ENCODE measurements at regions not wholly inside any gene's neighbourhood (a gene's known extent, or its start where the extent isn't known, plus 50 kb on each side); places are given as distances from the start of the nearest gene placed in this dataset.
A peak's percentile ranks its signal among the peaks of the same experiment; 100 is the strongest.

DNA sequence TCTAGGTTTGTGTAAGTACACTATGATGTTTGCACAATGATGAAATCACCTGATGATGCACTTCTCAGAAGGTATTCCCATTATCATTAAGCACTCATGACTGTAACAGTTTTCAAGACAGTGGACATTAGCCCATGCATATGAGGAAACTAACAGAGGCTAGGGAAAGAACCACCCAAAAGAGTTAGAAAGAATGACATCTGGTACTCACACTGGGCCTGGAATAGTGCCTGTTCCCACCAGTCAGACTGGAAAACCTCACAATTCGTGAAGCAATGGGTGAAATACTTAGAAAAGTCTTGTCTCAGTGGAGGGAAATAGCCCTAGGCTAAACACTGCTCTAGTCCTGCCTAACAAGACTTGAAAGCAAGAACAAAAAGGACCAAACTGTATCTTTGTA lies 117.4 kb upstream of the GDNF start:
- CTCF ChIA-PET, result interaction anchor here (0.5 to 0.6 kb wide), 2 partner anchors 9 to 238 kb away, joined by 3 to 6 read pairs; no protein-coding TSS in a partner anchor
- TF ChIP-seq ZXDB (tag by site-specific recombination; IDR thresholded peaks at IDR 0.05) (no peak), HOXA7 (CRISPR knock-in tag; IDR thresholded peaks at IDR 0.05; ENCODE audit: borderline replicate concordance) (no peak), ZNF184 (tag by site-specific recombination; IDR thresholded peaks at IDR 0.05) (no peak), SCRT2 (tag by site-specific recombination; IDR thresholded peaks at IDR 0.05) (no peak), ZBTB7A (tag by site-specific recombination; IDR thresholded peaks at IDR 0.05; ENCODE audit: low read depth) (no peak), ZNF366 (tag by site-specific recombination; conservative IDR thresholded peaks at IDR 0.05) (no peak), ZBTB20 (tag by site-specific recombination; IDR thresholded peaks at IDR 0.05) (no peak), TCF7L2 (IDR thresholded peaks at IDR 0.05; ENCODE audit: borderline replicate concordance, low read depth, low read length) (no peak), ZNF544 (tag by site-specific recombination; IDR thresholded peaks at IDR 0.05) (no peak), ZNF521 (tag by site-specific recombination; IDR thresholded peaks at IDR 0.05) (no peak), SP3 (tag by site-specific recombination; IDR thresholded peaks at IDR 0.05) (no peak), ZNF221 (tag by site-specific recombination; IDR thresholded peaks at IDR 0.05; ENCODE audit: borderline replicate concordance) (no peak), ZNF549 (tag by site-specific recombination; IDR thresholded peaks at IDR 0.05) (no peak), HOXD13 (CRISPR knock-in tag; IDR thresholded peaks at IDR 0.05; ENCODE audit: borderline replicate concordance) (no peak), MEIS1 (CRISPR knock-in tag; IDR thresholded peaks at IDR 0.05; ENCODE audit: borderline replicate concordance) (no peak), ZNF473 (tag by site-specific recombination; IDR thresholded peaks at IDR 0.05) (no peak)
- TF ChIP-seq, protein P1, sequence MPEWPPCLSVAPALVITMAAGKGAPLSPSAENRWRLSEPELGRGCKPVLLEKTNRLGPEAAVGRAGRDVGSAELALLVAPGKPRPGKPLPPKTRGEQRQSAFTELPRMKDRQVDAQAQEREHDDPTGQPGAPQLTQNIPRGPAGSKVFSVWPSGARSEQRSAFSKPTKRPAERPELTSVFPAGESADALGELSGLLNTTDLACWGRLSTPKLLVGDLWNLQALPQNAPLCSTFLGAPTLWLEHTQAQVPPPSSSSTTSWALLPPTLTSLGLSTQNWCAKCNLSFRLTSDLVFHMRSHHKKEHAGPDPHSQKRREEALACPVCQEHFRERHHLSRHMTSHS (tag by site-specific recombination; IDR thresholded peaks at IDR 0.05), result no peak
- no peaks in the 10 kb centered on the region for H3K4me1 ChIP-seq (ENCODE audit: control insufficient read depth, insufficient read depth, low read length)

DNA sequence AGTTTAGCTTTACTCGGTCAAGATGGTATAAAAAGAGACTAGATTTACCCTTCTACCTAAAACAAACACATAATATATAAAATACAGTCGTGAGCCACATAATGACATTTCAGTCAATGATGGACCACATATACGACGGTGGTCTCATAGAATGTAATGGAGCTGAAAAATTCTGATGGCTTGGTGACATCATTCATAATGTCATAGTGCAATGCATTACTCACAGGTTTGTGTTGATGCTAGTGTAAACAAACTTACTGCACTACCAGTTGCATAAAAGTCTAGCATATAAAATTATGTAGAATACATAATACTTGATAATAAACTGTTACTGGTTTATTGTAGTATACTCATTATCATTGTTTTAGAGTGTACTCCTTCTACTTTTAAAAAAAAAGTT lies 115.9 kb upstream of the GDNF start:
- no peak overlapping the region for H3K4me3 ChIP-seq (ENCODE audit: low read depth, low read length)
- H3K9me3 ChIP-seq (ENCODE audit: control insufficient read depth, insufficient read depth, low read depth, low read length), result no peaks in the 10 kb centered on the region; the same call in 1 of the 2 replicates
- CTCF ChIA-PET, result interaction anchor here (0.5 to 0.6 kb wide), 2 partner anchors 243 to 544 kb away, joined by 3 read pairs; no protein-coding TSS in a partner anchor
- H3K27ac ChIP-seq (ENCODE audit: extremely low read depth, low read depth, low read length), result no peak overlapping the region
- POLR2A ChIA-PET, result no interaction called here
- no peak for TF ChIP-seq ZNF555 (tag by site-specific recombination; conservative IDR thresholded peaks at IDR 0.05)
- TF ChIP-seq, protein P2, sequence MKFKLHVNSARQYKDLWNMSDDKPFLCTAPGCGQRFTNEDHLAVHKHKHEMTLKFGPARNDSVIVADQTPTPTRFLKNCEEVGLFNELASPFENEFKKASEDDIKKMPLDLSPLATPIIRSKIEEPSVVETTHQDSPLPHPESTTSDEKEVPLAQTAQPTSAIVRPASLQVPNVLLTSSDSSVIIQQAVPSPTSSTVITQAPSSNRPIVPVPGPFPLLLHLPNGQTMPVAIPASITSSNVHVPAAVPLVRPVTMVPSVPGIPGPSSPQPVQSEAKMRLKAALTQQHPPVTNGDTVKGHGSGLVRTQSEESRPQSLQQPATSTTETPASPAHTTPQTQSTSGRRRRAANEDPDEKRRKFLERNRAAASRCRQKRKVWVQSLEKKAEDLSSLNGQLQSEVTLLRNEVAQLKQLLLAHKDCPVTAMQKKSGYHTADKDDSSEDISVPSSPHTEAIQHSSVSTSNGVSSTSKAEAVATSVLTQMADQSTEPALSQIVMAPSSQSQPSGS (tag by site-specific recombination; IDR thresholded peaks at IDR 0.05; ENCODE audit: low read depth), result peak; percentile 85
- 0 out of 2 replicates have a peak, but pooled peaks have one; percentile 12 for TF ChIP-seq ZNF184 (tag by site-specific recombination; IDR thresholded peaks at IDR 0.05)
- TF ChIP-seq ZBTB21 (tag by site-specific recombination; IDR thresholded peaks at IDR 0.05), result peak; percentile 56
- TF ChIP-seq ZNF121 (tag by site-specific recombination; IDR thresholded peaks at IDR 0.05), result no peak
- 0 out of 2 replicates have a peak, but pooled peaks have one; percentile 33 for TF ChIP-seq ZNF629 (tag by site-specific recombination; IDR thresholded peaks at IDR 0.05)
- TF ChIP-seq SCRT2 (tag by site-specific recombination; IDR thresholded peaks at IDR 0.05), result peak; percentile 86
- no peaks in the 10 kb centered on the region for H3K4me1 ChIP-seq (ENCODE audit: control insufficient read depth, insufficient read depth, low read length)
- H3K36me3 ChIP-seq (ENCODE audit: control insufficient read depth in 2 of 2, insufficient read depth in 1 of 2, low read length in 2 of 2), result no peaks in the 10 kb centered on the region

More for the DNA sequence above, 117.4 kb upstream of the GDNF start:
- POLR2A ChIA-PET, result no interaction called here
- Histone ChIP-seq H3K36me3 (ENCODE audit: control insufficient read depth in 2 of 2, insufficient read depth in 1 of 2, low read length in 2 of 2) (no peaks in the 10 kb centered on the region), H3K27ac (ENCODE audit: extremely low read depth, low read depth, low read length) (no peak overlapping the region), H3K9me3 (ENCODE audit: control insufficient read depth, insufficient read depth, low read depth, low read length) (no peaks in the 10 kb centered on the region; the same call in 1 of the 2 replicates), H3K4me3 (ENCODE audit: low read depth, low read length) (no peak overlapping the region)

DNA sequence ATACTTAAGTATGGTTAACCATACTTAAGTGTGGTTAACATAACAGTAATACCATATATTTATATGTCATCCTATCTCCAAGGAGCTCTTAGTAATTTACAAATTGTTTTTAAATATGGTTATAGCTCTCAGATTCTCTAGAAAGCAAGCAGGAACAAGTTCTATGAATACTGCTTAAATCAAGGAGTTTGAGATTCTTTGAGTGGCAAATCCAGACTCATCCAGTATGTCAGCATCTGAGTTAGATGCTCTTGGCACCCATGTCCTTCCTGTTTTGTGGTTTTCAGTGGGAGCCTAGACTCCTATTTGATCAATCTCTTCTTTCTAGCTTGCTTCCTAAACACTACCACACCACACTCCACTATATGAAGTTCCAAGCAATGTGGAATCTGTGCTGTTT lies 114.7 kb upstream of the GDNF start:
- ChIA-PET CTCF (no interaction called here), POLR2A (no interaction called here)
- TF ChIP-seq, protein P3, sequence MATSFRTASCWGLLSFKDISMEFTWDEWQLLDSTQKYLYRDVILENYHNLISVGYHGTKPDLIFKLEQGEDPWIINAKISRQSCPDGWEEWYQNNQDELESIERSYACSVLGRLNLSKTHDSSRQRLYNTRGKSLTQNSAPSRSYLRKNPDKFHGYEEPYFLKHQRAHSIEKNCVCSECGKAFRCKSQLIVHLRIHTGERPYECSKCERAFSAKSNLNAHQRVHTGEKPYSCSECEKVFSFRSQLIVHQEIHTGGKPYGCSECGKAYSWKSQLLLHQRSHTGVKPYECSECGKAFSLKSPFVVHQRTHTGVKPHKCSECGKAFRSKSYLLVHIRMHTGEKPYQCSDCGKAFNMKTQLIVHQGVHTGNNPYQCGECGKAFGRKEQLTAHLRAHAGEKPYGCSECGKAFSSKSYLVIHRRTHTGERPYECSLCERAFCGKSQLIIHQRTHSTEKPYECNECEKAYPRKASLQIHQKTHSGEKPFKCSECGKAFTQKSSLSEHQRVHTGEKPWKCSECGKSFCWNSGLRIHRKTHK (tag by site-specific recombination; IDR thresholded peaks at IDR 0.05), result no peak
- TF ChIP-seq, protein P4, sequence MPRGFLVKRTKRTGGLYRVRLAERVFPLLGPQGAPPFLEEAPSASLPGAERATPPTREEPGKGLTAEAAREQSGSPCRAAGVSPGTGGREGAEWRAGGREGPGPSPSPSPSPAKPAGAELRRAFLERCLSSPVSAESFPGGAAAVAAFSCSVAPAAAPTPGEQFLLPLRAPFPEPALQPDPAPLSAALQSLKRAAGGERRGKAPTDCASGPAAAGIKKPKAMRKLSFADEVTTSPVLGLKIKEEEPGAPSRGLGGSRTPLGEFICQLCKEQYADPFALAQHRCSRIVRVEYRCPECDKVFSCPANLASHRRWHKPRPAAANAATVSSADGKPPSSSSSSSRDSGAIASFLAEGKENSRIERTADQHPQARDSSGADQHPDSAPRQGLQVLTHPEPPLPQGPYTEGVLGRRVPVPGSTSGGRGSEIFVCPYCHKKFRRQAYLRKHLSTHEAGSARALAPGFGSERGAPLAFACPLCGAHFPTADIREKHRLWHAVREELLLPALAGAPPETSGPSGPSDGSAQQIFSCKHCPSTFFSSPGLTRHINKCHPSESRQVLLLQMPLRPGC (tag by site-specific recombination; IDR thresholded peaks at IDR 0.05), result no peak
- no peak for TF ChIP-seq ZNF558 (tag by site-specific recombination; IDR thresholded peaks at IDR 0.05)
- Histone ChIP-seq H3K4me3 (ENCODE audit: low read depth, low read length) (no peak overlapping the region), H3K4me1 (ENCODE audit: control insufficient read depth, insufficient read depth, low read length) (no peaks in the 10 kb centered on the region), H3K36me3 (ENCODE audit: control insufficient read depth in 2 of 2, insufficient read depth in 1 of 2, low read length in 2 of 2) (no peaks in the 10 kb centered on the region), H3K9me3 (ENCODE audit: control insufficient read depth, insufficient read depth, low read depth, low read length) (no peaks in the 10 kb centered on the region; the same call in 1 of the 2 replicates), H3K27ac (ENCODE audit: extremely low read depth, low read depth, low read length) (no peak overlapping the region)

Data from HEK293 (cell line).